ENCODE measurements at regions not wholly inside any gene's neighbourhood (a gene's known extent, or its start where the extent isn't known, plus 50 kb on each side); places are given as distances from the start of the nearest gene placed in this dataset.

DNA sequence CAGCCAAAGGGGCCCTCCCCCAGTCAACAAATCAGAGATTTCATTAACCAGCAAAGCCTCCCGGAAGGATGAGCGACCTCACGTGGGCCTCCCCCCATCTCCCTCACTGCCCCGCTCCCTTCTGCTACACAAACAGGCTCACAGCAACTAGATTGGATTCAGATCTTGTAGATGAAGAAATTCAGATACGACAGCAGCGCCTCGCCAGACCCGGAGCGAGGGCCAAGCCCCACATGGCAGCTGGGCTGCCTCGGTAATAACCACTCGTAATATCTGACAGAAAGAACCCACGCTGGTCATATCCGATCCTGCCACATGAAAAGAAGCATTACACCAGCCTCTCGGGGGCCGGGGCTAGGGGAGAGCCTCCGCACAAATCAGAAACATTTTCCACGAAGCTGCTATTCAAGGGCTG lies 581.3 kb downstream of the BCOR start:
- H3K4me3 ChIP-seq = no peak overlapping the region
- 34% methylated on average over 12 of the region's 17 CpGs for WGBS (ENCODE audit: insufficient coverage, low coverage, missing lambda C conversion rate)
- no peaks in the 10 kb centered on the region for H4K20me1 ChIP-seq (replicated peaks; ENCODE audit: control insufficient read depth, insufficient read depth, low read length)
- POLR2A ChIA-PET = no interaction called here
- H3K9me1 ChIP-seq (ENCODE audit: control insufficient read depth, insufficient read depth, low read length) = no peaks in the 10 kb centered on the region
- DNase-seq (ENCODE audit: extremely low read depth in 1 of 4, low spot score in 3 of 4) = no peak
- BruUV-seq (replicated peaks) = no TSS peak
- no peak overlapping the region for H2AFZ ChIP-seq (ENCODE audit: low read depth, low read length)
- FAIRE-seq = no peak
- H3K9me3 ChIP-seq (replicated peaks; ENCODE audit: control insufficient read depth, insufficient read depth, low read depth, low read length) = no peaks in the 10 kb centered on the region
- H3K4me1 ChIP-seq (replicated peaks in 1 of 2; ENCODE audit: control insufficient read depth in 2 of 2, insufficient read depth in 2 of 2, low read length in 2 of 2) = peaks cover 0 to 5% of the 10 kb centered on the region in 2 experiments; a peak in 3 of 5 replicates
- no peak overlapping the region for H3K27ac ChIP-seq (ENCODE audit: extremely low read depth, low read depth, low read length)
- H3K27me3 ChIP-seq (ENCODE audit: control insufficient read depth in 2 of 2, insufficient read depth in 2 of 2, low read length in 2 of 2) = no peaks in the 10 kb centered on the region
- ATAC-seq = no peak
- intact Hi-C loops (cut with micrococcal nuclease) (no loop called here), in situ Hi-C loops (cut with MboI) (no loop called here)
- no peak overlapping the region for H3K9ac ChIP-seq (ENCODE audit: insufficient read depth in 1 of 2, low read depth in 2 of 2, low read length in 2 of 2)
- CTCF ChIA-PET (ENCODE audit: low intra/inter-chr PET ratio) = no interaction called here
- TF ChIP-seq POLR2H (tag; IDR thresholded peaks at IDR 0.05; ENCODE audit: low read depth) (no peak), MGA (IDR thresholded peaks at IDR 0.05) (no peak), TCF15 (CRISPR knock-in tag; IDR thresholded peaks at IDR 0.05) (no peak)
- H3K36me3 ChIP-seq (ENCODE audit: control insufficient read depth, insufficient read depth, low read length) = no peaks in the 10 kb centered on the region
- H3K4me2 ChIP-seq (ENCODE audit: insufficient read depth, low read length) = no peak overlapping the region
- no peaks in the 10 kb centered on the region for H3K79me2 ChIP-seq (ENCODE audit: control insufficient read depth, insufficient read depth, low read length)
